Esophagus muscularis mucosa (tissue), 3 donors: ENCODE measurements at regions not wholly inside any gene's neighbourhood (a gene's known extent, or its start where the extent isn't known, plus 50 kb on each side); places are given as distances from the start of the nearest gene placed in this dataset.

Experiments used
- CTCF ChIP-seq, 3 experiments: fragments of 200-600 bp in 2 of 3; fragments of 450-650 bp in 1 of 3; sonication (generic) in 2 of 3; IDR thresholded peaks; one replicate each; pipeline ENCODE4 v1.5.1; 2017 to 2019; ENCODE audit warnings: antibody characterized with exemption in 3 of 3, mild to moderate bottlenecking in 2 of 3, moderate library complexity in 1 of 3
- EP300 ChIP-seq: sonication (generic); formaldehyde crosslinking; IDR thresholded peaks from one replicate; pipeline ENCODE4 v1.6.1; 2017; ENCODE audit warnings: antibody characterized with exemption

GRCh38 chr5:92380069-92380770, 997.1 kb upstream of the ARRDC3 start:
- no peak for TF ChIP-seq EP300
- no peak for TF ChIP-seq CTCF (IDR thresholded peaks at IDR 0.05)
